ENCODE measurements at regions not wholly inside any gene's neighbourhood (a gene's known extent, or its start where the extent isn't known, plus 50 kb on each side); places are given as distances from the start of the nearest gene placed in this dataset.

- H3K9me1 ChIP-seq (replicated peaks; ENCODE audit: control insufficient read depth, extremely low read depth, insufficient read depth, low read length), result no peaks in the 10 kb centered on the region
- H3K4me1 ChIP-seq (ENCODE audit: control insufficient read depth, extremely low read depth, insufficient read depth, low read length), result no peaks in the 10 kb centered on the region
- no peak overlapping the region for H3K4me3 ChIP-seq (replicated peaks in 1 of 3; ENCODE audit: insufficient read depth in 1 of 3, low read depth in 1 of 3, low read length in 3 of 3)
- dilution Hi-C loops (cut with MboI; ENCODE audit: extremely low pct_ligation_motif_present, low sequenced_read_pairs), result no loop called here
- no peaks in the 10 kb centered on the region for H3K79me2 ChIP-seq (ENCODE audit: control insufficient read depth, insufficient read depth, low read length)
- no peaks in the 10 kb centered on the region for H3K36me3 ChIP-seq (ENCODE audit: control insufficient read depth in 2 of 2, extremely low read depth in 1 of 2, insufficient read depth in 2 of 2, low read length in 2 of 2)
- H3K9ac ChIP-seq (replicated peaks; ENCODE audit: extremely low read depth, insufficient read depth, low read length), result no peak overlapping the region
- TF ChIP-seq GATA2 (IDR thresholded peaks at IDR 0.05; ENCODE audit: insufficient read depth, insufficient read length, low read depth, low read length), result no peak
- TF ChIP-seq EZH2 (IDR thresholded peaks at IDR 0.05; ENCODE audit: borderline replicate concordance, low read depth, low read length, severe bottlenecking), result no peak
- no peak for TF ChIP-seq JUN (IDR thresholded peaks at IDR 0.05; ENCODE audit: borderline replicate concordance, insufficient read depth, insufficient read length, low read depth)
- H2AFZ ChIP-seq (ENCODE audit: low read depth, low read length), result no peak overlapping the region
- no peak overlapping the region for H3K27ac ChIP-seq (ENCODE audit: insufficient read depth, low read depth, low read length)
- no peaks in the 10 kb centered on the region for H3K27me3 ChIP-seq (ENCODE audit: control insufficient read depth in 2 of 2, insufficient read depth in 2 of 2, low read length in 2 of 2)
- BruUV-seq (replicated peaks), result no TSS peak
- no peak overlapping the region for H3K4me2 ChIP-seq (ENCODE audit: insufficient read depth, low read length)
- FAIRE-seq (no peak), DNase-seq (ENCODE audit: low read depth, low spot score) (no peak)
- H4K20me1 ChIP-seq (replicated peaks; ENCODE audit: control insufficient read depth, extremely low read depth, insufficient read depth, low read length), result no peaks in the 10 kb centered on the region
- H3K9me3 ChIP-seq (replicated peaks; ENCODE audit: control insufficient read depth, insufficient read depth, low read length), result peaks cover 3% of the 10 kb centered on the region
- ChIA-PET CTCF (no interaction called here), POLR2A (no interaction called here)
- intact Hi-C loops (cut with micrococcal nuclease), result no loop called here
Observed at GRCh38 chr5:27158775-27159174, 120.4 kb upstream of the CDH9 start.

- H3K9ac ChIP-seq (replicated peaks; ENCODE audit: extremely low read depth, insufficient read depth, low read length), result no peak overlapping the region
- H3K36me3 ChIP-seq (ENCODE audit: control insufficient read depth in 2 of 2, extremely low read depth in 1 of 2, insufficient read depth in 2 of 2, low read length in 2 of 2), result no peaks in the 10 kb centered on the region
- no peaks in the 10 kb centered on the region for H3K9me1 ChIP-seq (replicated peaks; ENCODE audit: control insufficient read depth, extremely low read depth, insufficient read depth, low read length)
- no peaks in the 10 kb centered on the region for H4K20me1 ChIP-seq (replicated peaks; ENCODE audit: control insufficient read depth, extremely low read depth, insufficient read depth, low read length)
- TF ChIP-seq POLR2A (IDR thresholded peaks at IDR 0.05; ENCODE audit: low read depth, low read length) (no peak), MYC (IDR thresholded peaks at IDR 0.05; ENCODE audit: low read depth, low read length) (no peak), EZH2 (IDR thresholded peaks at IDR 0.05; ENCODE audit: borderline replicate concordance, low read depth, low read length, severe bottlenecking) (no peak), JUN (IDR thresholded peaks at IDR 0.05; ENCODE audit: borderline replicate concordance, insufficient read depth, insufficient read length, low read depth) (no peak), POLR2AphosphoS5 (IDR thresholded peaks at IDR 0.05; ENCODE audit: insufficient read depth, low read depth, low read length) (no peak), GATA2 (IDR thresholded peaks at IDR 0.05; ENCODE audit: insufficient read depth, insufficient read length, low read depth, low read length) (no peak), MAX (IDR thresholded peaks at IDR 0.05; ENCODE audit: insufficient read depth, insufficient read length) (no peak), CTCF (IDR thresholded peaks at IDR 0.05; ENCODE audit: extremely low read depth in 1 of 2, insufficient read depth in 1 of 2, low read depth in 1 of 2, low read length in 2 of 2) (no peak), FOS (IDR thresholded peaks at IDR 0.05; ENCODE audit: borderline replicate concordance, insufficient read depth, low read length) (no peak)
- no TSS peak for BruUV-seq (replicated peaks)
- H3K4me2 ChIP-seq (ENCODE audit: insufficient read depth, low read length), result no peak overlapping the region
- DNase-seq (ENCODE audit: low read depth, low spot score) (no peak), FAIRE-seq (no peak)
- no peak overlapping the region for H2AFZ ChIP-seq (ENCODE audit: low read depth, low read length)
- no peaks in the 10 kb centered on the region for H3K79me2 ChIP-seq (ENCODE audit: control insufficient read depth, insufficient read depth, low read length)
- intact Hi-C loops (cut with micrococcal nuclease), result no loop called here
- H3K27me3 ChIP-seq (ENCODE audit: control insufficient read depth in 2 of 2, insufficient read depth in 2 of 2, low read length in 2 of 2), result no peaks in the 10 kb centered on the region
- ChIA-PET POLR2A (no interaction called here), CTCF (no interaction called here)
- no peak overlapping the region for H3K4me3 ChIP-seq (replicated peaks in 1 of 3; ENCODE audit: insufficient read depth in 1 of 3, low read depth in 1 of 3, low read length in 3 of 3)
- dilution Hi-C loops (cut with MboI; ENCODE audit: extremely low pct_ligation_motif_present, low sequenced_read_pairs), result no loop called here
- no peaks in the 10 kb centered on the region for H3K4me1 ChIP-seq (ENCODE audit: control insufficient read depth, extremely low read depth, insufficient read depth, low read length)
- peaks cover 3% of the 10 kb centered on the region for H3K9me3 ChIP-seq (replicated peaks; ENCODE audit: control insufficient read depth, insufficient read depth, low read length)
- H3K27ac ChIP-seq (ENCODE audit: insufficient read depth, low read depth, low read length), result no peak overlapping the region
Observed at GRCh38 chr5:27158171-27158570, 119.8 kb upstream of the CDH9 start.

All from endothelial cell of umbilical vein (primary cell).